Immature natural killer cell (primary cell): ENCODE measurements at regions not wholly inside any gene's neighbourhood (a gene's known extent, or its start where the extent isn't known, plus 50 kb on each side); places are given as distances from the start of the nearest gene placed in this dataset.
"Not testable (repeated sequence)": the region's sequence is repeated elsewhere in the genome, so short reads cannot be mapped to it uniquely, and the experiment has no call there.

ENCODE experiments used
- DNase-seq, 3 donors: peaks; one replicate each; pipeline ENCODE4 v3.0.0; 2022; ENCODE audit warnings: mixed read lengths in 1 of 3
- H3K27ac Mint-ChIP-seq, 6 donors: one replicate each; pipeline ENCODE4 v1.8.0; 2020; ENCODE audit warnings: mixed read lengths in 6 of 6, mild to moderate bottlenecking in 5 of 6, inconsistent platforms in 4 of 6, moderate library complexity in 3 of 6
- H3K27me3 Mint-ChIP-seq, 3 donors: one replicate each; pipeline ENCODE4 v1.8.0; 2020 to 2021; ENCODE audit warnings: low read depth in 3 of 3, mild to moderate bottlenecking in 3 of 3, mixed read lengths in 3 of 3, moderate library complexity in 3 of 3, inconsistent platforms in 1 of 3
- H3K36me3 Mint-ChIP-seq, 3 donors: one replicate each; pipeline ENCODE4 v1.8.0; 2020; ENCODE audit warnings: mixed read lengths in 3 of 3, inconsistent platforms in 2 of 3, mild to moderate bottlenecking in 2 of 3
- H3K4me1 Mint-ChIP-seq, 2 donors: one replicate each; pipeline ENCODE4 v1.8.0; 2020; ENCODE audit warnings: inconsistent platforms in 2 of 2, mild to moderate bottlenecking in 2 of 2, mixed read lengths in 2 of 2, moderate library complexity in 1 of 2
- H3K4me3 Mint-ChIP-seq, 5 donors: one replicate each; pipeline ENCODE4 v1.8.0; 2020; ENCODE audit warnings: mild to moderate bottlenecking in 5 of 5, mixed read lengths in 5 of 5, inconsistent platforms in 3 of 5, moderate library complexity in 3 of 5
- H3K9me3 Mint-ChIP-seq, 6 donors: one replicate each; pipeline ENCODE4 v1.8.0; 2020; ENCODE audit warnings: mild to moderate bottlenecking in 6 of 6, mixed read lengths in 6 of 6, inconsistent platforms in 4 of 6, moderate library complexity in 3 of 6

GRCh38 chr21:26288026-26288425, 117.5 kb upstream of the APP start:
- H3K27me3 Mint-ChIP-seq: no peaks in the 10 kb centered on the region
- no peak overlapping the region for H3K4me3 Mint-ChIP-seq
- H3K9me3 Mint-ChIP-seq: peaks cover 0 to 16% (median 4%) of the 10 kb centered on the region in 6 donors
- H3K27ac Mint-ChIP-seq: no peak overlapping the region
- no peaks in the 10 kb centered on the region for H3K4me1 Mint-ChIP-seq
- DNase-seq: no peak
- no peaks in the 10 kb centered on the region for H3K36me3 Mint-ChIP-seq

GRCh38 chr21:26284531-26284930, 114.0 kb upstream of the APP start:
- H3K36me3 Mint-ChIP-seq: no peaks in the 10 kb centered on the region
- H3K27ac Mint-ChIP-seq: no peak overlapping the region
- DNase-seq: no peak
- H3K27me3 Mint-ChIP-seq: no peaks in the 10 kb centered on the region
- no peak overlapping the region for H3K4me3 Mint-ChIP-seq
- H3K4me1 Mint-ChIP-seq: no peaks in the 10 kb centered on the region
- H3K9me3 Mint-ChIP-seq: peaks cover 0 to 18% (median 4%) of the 10 kb centered on the region in 6 donors

- DNase-seq: no peak
- Mint-ChIP-seq H3K4me3 (no peak overlapping the region), H3K27ac (no peak overlapping the region), H3K9me3 (peaks cover 0 to 33% (median 4%) of the 10 kb centered on the region in 6 donors), H3K27me3 (peaks cover 0 to 2% (median 0%) of the 10 kb centered on the region in 3 donors), H3K36me3 (no peaks in the 10 kb centered on the region), H3K4me1 (no peaks in the 10 kb centered on the region)
Observed at GRCh38 chr21:26282058-26282457, 111.5 kb upstream of the APP start.

- Mint-ChIP-seq H3K4me3 (no peak overlapping the region), H3K9me3 (peaks cover 0 to 33% (median 4%) of the 10 kb centered on the region in 6 donors), H3K36me3 (no peaks in the 10 kb centered on the region), H3K4me1 (no peaks in the 10 kb centered on the region), H3K27me3 (peaks cover 0 to 2% (median 0%) of the 10 kb centered on the region in 3 donors), H3K27ac (no peak overlapping the region)
- DNase-seq: no peak
Observed at GRCh38 chr21:26281506-26281905, 110.9 kb upstream of the APP start.

- Mint-ChIP-seq H3K27me3 (peaks cover 0 to 2% (median 0%) of the 10 kb centered on the region in 3 donors), H3K27ac (no peak overlapping the region), H3K9me3 (peaks cover 0 to 38% (median 7%) of the 10 kb centered on the region in 6 donors), H3K36me3 (peaks cover 0 to under 1% (median 0%) of the 10 kb centered on the region in 3 donors), H3K4me1 (no peaks in the 10 kb centered on the region), H3K4me3 (no peak overlapping the region)
- DNase-seq: no peak
Observed at GRCh38 chr21:26280775-26281174, 110.2 kb upstream of the APP start.

- no peak for DNase-seq
- Mint-ChIP-seq H3K36me3 (peaks cover 0 to 7% (median 0%) of the 10 kb centered on the region in 3 donors), H3K4me1 (no peaks in the 10 kb centered on the region)
Observed at GRCh38 chr21:26280148-26280547, 109.6 kb upstream of the APP start.

GRCh38 chr21:26275801-26276200, 105.2 kb upstream of the APP start:
- H3K27me3 Mint-ChIP-seq: peaks cover 2 to 3% (median 2%) of the 10 kb centered on the region in 3 donors
- H3K4me1 Mint-ChIP-seq: no peaks in the 10 kb centered on the region
- H3K27ac Mint-ChIP-seq: no peak overlapping the region
- no peak overlapping the region for H3K4me3 Mint-ChIP-seq
- peaks cover 14 to 69% (median 34%) of the 10 kb centered on the region in 6 donors for H3K9me3 Mint-ChIP-seq
- DNase-seq: no peak
- H3K36me3 Mint-ChIP-seq: peaks cover 0 to 23% (median 5%) of the 10 kb centered on the region in 3 donors

More at GRCh38 chr21:26280148-26280547, 109.6 kb upstream of the APP start:
- no peak overlapping the region for H3K27ac Mint-ChIP-seq
- H3K4me3 Mint-ChIP-seq: no peak overlapping the region
- peaks cover 0 to 2% (median 1%) of the 10 kb centered on the region in 3 donors for H3K27me3 Mint-ChIP-seq
- H3K9me3 Mint-ChIP-seq: peaks cover 0 to 40% (median 10%) of the 10 kb centered on the region in 6 donors

- Mint-ChIP-seq H3K9me3 (peaks cover 22 to 71% (median 35%) of the 10 kb centered on the region in 6 donors), H3K27me3 (peaks cover 0 to 3% (median 2%) of the 10 kb centered on the region in 3 donors), H3K27ac (no peak overlapping the region), H3K4me1 (no peaks in the 10 kb centered on the region), H3K36me3 (peaks cover 0 to 25% (median 5%) of the 10 kb centered on the region in 3 donors), H3K4me3 (no peak overlapping the region)
- no peak for DNase-seq
Observed at GRCh38 chr21:26273686-26274313, 103.2 kb upstream of the APP start.

GRCh38 chr21:26267389-26267788, 96.8 kb upstream of the APP start:
- Mint-ChIP-seq H3K36me3 (peaks cover 0 to 7% (median 0%) of the 10 kb centered on the region in 3 donors), H3K9me3 (peaks cover 3 to 34% (median 12%) of the 10 kb centered on the region in 6 donors), H3K4me1 (no peaks in the 10 kb centered on the region), H3K27ac (no peak overlapping the region), H3K4me3 (no peak overlapping the region), H3K27me3 (peaks cover 0 to 1% (median 0%) of the 10 kb centered on the region in 3 donors)
- no peak for DNase-seq

- Mint-ChIP-seq H3K27ac (no peak overlapping the region), H3K4me3 (no peak overlapping the region)
Observed at GRCh38 chr21:26246073-26246472, 75.5 kb upstream of the APP start.

GRCh38 chr21:26245428-26245827, 74.9 kb upstream of the APP start:
- Mint-ChIP-seq H3K4me3 (no peak overlapping the region), H3K27me3 (peaks cover 0 to 3% (median 0%) of the 10 kb centered on the region in 3 donors), H3K4me1 (no peaks in the 10 kb centered on the region), H3K36me3 (no peaks in the 10 kb centered on the region), H3K9me3 (peaks cover 0 to 6% (median 3%) of the 10 kb centered on the region in 6 donors), H3K27ac (no peak overlapping the region)
- DNase-seq: no peak

More at GRCh38 chr21:26246073-26246472, 75.5 kb upstream of the APP start:
- Mint-ChIP-seq H3K4me1 (no peaks in the 10 kb centered on the region), H3K9me3 (peaks cover 0 to 6% (median 3%) of the 10 kb centered on the region in 6 donors), H3K36me3 (no peaks in the 10 kb centered on the region), H3K27me3 (peaks cover 0 to 3% (median 0%) of the 10 kb centered on the region in 3 donors)
- no peak for DNase-seq

GRCh38 chr21:26238646-26239045, 68.1 kb upstream of the APP start:
- Mint-ChIP-seq H3K36me3 (no peaks in the 10 kb centered on the region), H3K27me3 (peaks cover 0 to 2% (median 0%) of the 10 kb centered on the region in 3 donors), H3K27ac (no peak overlapping the region), H3K4me3 (no peak overlapping the region), H3K4me1 (no peaks in the 10 kb centered on the region), H3K9me3 (peaks cover 0 to 2% (median 0%) of the 10 kb centered on the region in 6 donors)
- no peak for DNase-seq

- H3K27me3 Mint-ChIP-seq: peaks cover 0 to 2% (median 0%) of the 10 kb centered on the region in 3 donors
- H3K27ac Mint-ChIP-seq: no peak overlapping the region
- no peak for DNase-seq
- no peaks in the 10 kb centered on the region for H3K36me3 Mint-ChIP-seq
- H3K4me1 Mint-ChIP-seq: no peaks in the 10 kb centered on the region
- no peak overlapping the region for H3K4me3 Mint-ChIP-seq
- peaks cover 0 to 4% (median 0%) of the 10 kb centered on the region in 6 donors for H3K9me3 Mint-ChIP-seq
Observed at GRCh38 chr21:26236281-26236680, 65.7 kb upstream of the APP start.

GRCh38 chr21:26233297-26233696, 62.7 kb upstream of the APP start:
- H3K4me3 Mint-ChIP-seq, H3K36me3 Mint-ChIP-seq, H3K4me1 Mint-ChIP-seq, DNase-seq, H3K9me3 Mint-ChIP-seq, H3K27ac Mint-ChIP-seq, H3K27me3 Mint-ChIP-seq: not testable (repeated sequence)

GRCh38 chr21:26232491-26232890, 61.9 kb upstream of the APP start:
- not testable (repeated sequence) for H3K27ac Mint-ChIP-seq, DNase-seq, H3K9me3 Mint-ChIP-seq, H3K4me1 Mint-ChIP-seq, H3K36me3 Mint-ChIP-seq, H3K27me3 Mint-ChIP-seq, H3K4me3 Mint-ChIP-seq
